Transverse colon (tissue), 4 donors: ENCODE measurements at regions not wholly inside any gene's neighbourhood (a gene's known extent, or its start where the extent isn't known, plus 50 kb on each side); places are given as distances from the start of the nearest gene placed in this dataset.
"Not testable (repeated sequence)": the region's sequence is repeated elsewhere in the genome, so short reads cannot be mapped to it uniquely, and the experiment has no call there.

Experiments used
- DNase-seq: peaks from one replicate; pipeline ENCODE4 v3.0.0-alpha.2; 2019
- H3K27ac ChIP-seq, 4 donors: fragments of 200-600 bp; sonication (generic); 2 replicates each; pipeline ENCODE4 v1.5.1; 2016 to 2018; ENCODE audit warnings: inconsistent platforms in 4 of 4
- H3K27me3 ChIP-seq: fragments of 200-600 bp; sonication (generic); 2 replicates; pipeline ENCODE4 v1.5.1; 2017; ENCODE audit warnings: inconsistent platforms
- H3K36me3 ChIP-seq, 4 donors: fragments of 200-600 bp; sonication (generic); 2 replicates each; pipeline ENCODE4 v1.5.1; 2017 to 2019; ENCODE audit warnings: inconsistent platforms in 4 of 4
- H3K4me1 ChIP-seq, 4 donors: fragments of 200-600 bp; sonication (generic); 2 replicates each; pipeline ENCODE4 v1.5.1; 2017 to 2020; ENCODE audit warnings: inconsistent platforms in 4 of 4
- H3K4me3 ChIP-seq, 4 donors: fragments of 200-600 bp; sonication (generic); 1 replicate in 1 of 4; 2 replicates in 3 of 4; pipeline versions ENCODE4 v1.5.1 to v1.6.1; 2017 to 2019; ENCODE audit warnings: inconsistent platforms in 4 of 4
- H3K9me3 ChIP-seq, 2 donors: fragments of 200-600 bp; sonication (generic); 2 replicates each; pipeline ENCODE4 v1.5.1; 2017 to 2019; ENCODE audit warnings: inconsistent platforms in 2 of 2
- CTCF ChIP-seq, 5 experiments: fragments of 200-600 bp in 3 of 5; fragments of 450-650 bp in 2 of 5; sonication (generic) in 3 of 5; IDR thresholded peaks; 1 replicate in 2 of 5; 2 replicates in 3 of 5; pipeline ENCODE4 v1.5.1; 2016 to 2017; ENCODE audit warnings: antibody characterized with exemption in 5 of 5, inconsistent platforms in 3 of 5, mild to moderate bottlenecking in 2 of 5, moderate library complexity in 1 of 5
- EP300 ChIP-seq: sonication (generic); formaldehyde crosslinking; IDR thresholded peaks from one replicate; pipeline ENCODE4 v1.6.1; 2017; ENCODE audit warnings: antibody characterized with exemption, low read depth
- POLR2A ChIP-seq: fragments of 450-650 bp; IDR thresholded peaks from one replicate; pipeline ENCODE4 v1.6.1; 2016; ENCODE audit warnings: antibody characterized with exemption, mild to moderate bottlenecking, moderate library complexity
- POLR2AphosphoS5 ChIP-seq, 3 donors: sonication (generic); formaldehyde crosslinking; IDR thresholded peaks; one replicate each; pipeline ENCODE4 v1.6.1; 2016; ENCODE audit warnings: antibody characterized with exemption in 3 of 3
- WGBS, 2 donors: methylation state at CpG; one replicate each; pipeline ENCODE4 v1.1.5; 2018; ENCODE audit warnings: low coverage in 1 of 2; 5-methylcytosine and 5-hydroxymethylcytosine counted together
- in situ Hi-C, 4 donors: fragments of 200-750 bp; cut with MboI; loops; one replicate each; pipeline versions ENCODE4 v1.15.0 to v1.15.1; 2017; ENCODE audit warnings: low sequenced_read_pairs in 3 of 4, low pct_ligation_motif_present in 1 of 4, low pct_unique_long_range_greater_than_20kb in 1 of 4
- intact Hi-C: fragments of 100-400 bp; cut with DNase I; formaldehyde crosslinking; loops from one replicate; pipeline ENCODE4 v1.15.1; 2023; ENCODE audit warnings: low total_unique reads

DNA sequence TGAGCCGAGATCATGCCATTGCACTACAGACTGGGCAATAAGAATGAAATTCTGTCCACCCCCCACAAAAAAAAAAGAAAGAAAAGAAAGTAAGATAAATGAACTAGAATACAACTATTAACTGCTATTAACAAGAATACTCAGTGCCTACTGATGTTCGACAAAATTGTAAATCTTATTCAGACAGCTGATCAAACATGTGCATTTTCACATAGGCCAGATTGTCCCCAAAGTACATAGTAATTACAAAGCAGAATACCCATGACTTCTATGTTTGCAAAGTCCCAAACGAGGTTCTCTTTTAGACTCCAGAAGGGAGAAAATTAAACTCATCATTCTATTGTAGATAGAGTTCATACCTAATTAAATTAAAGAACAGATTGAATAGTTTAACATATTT is 113.4 kb downstream of the UFM1 start:
- no peak overlapping the region for H3K4me3 ChIP-seq
- intact Hi-C loops = no loop called here
- TF ChIP-seq POLR2A = no peak
- TF ChIP-seq CTCF (IDR thresholded peaks at IDR 0.05) = no peak
- no peak for TF ChIP-seq POLR2AphosphoS5 (IDR thresholded peaks at IDR 0.05)
- TF ChIP-seq EP300 = no peak

GRCh38 chr13:38472411-38472810 is 122.8 kb downstream of the UFM1 start:
- intact Hi-C loops, H3K27ac ChIP-seq, H3K27me3 ChIP-seq, H3K4me3 ChIP-seq, DNase-seq, H3K4me1 ChIP-seq, H3K9me3 ChIP-seq, H3K36me3 ChIP-seq, in situ Hi-C loops: not testable (repeated sequence)
- WGBS, 2 donors = 94% methylated on average over 31 of the region's 34 CpGs; no CpG with 5 or more reads in 1 of the 2 donors

More for the DNA sequence above, 113.4 kb downstream of the UFM1 start:
- no peak for DNase-seq
- in situ Hi-C loops = no loop called here
- Histone ChIP-seq H3K9me3 (peaks cover 0 to 6% of the 10 kb centered on the region in 2 donors), H3K27me3 (no peaks in the 10 kb centered on the region), H3K4me1 (no peaks in the 10 kb centered on the region), H3K36me3 (no peaks in the 10 kb centered on the region), H3K27ac (no peak overlapping the region)
- 66 to 67% methylated on average over 3 of the region's 3 CpGs for WGBS, 2 donors

- DNase-seq = no peak
- in situ Hi-C loops = no loop called here
- H3K36me3 ChIP-seq = no peaks in the 10 kb centered on the region
- H3K27ac ChIP-seq = no peak overlapping the region
- H3K4me1 ChIP-seq = no peaks in the 10 kb centered on the region
- WGBS, 2 donors = 88 to 93% methylated on average over 2 to 5 of the region's 5 CpGs
- no peak overlapping the region for H3K4me3 ChIP-seq
- intact Hi-C loops = no loop called here
- H3K27me3 ChIP-seq = no peaks in the 10 kb centered on the region
- H3K9me3 ChIP-seq = no peaks in the 10 kb centered on the region
- TF ChIP-seq CTCF (IDR thresholded peaks at IDR 0.05) (no peak), POLR2A (no peak), EP300 (no peak)
Measured at GRCh38 chr13:38473305-38473704, 123.7 kb downstream of the UFM1 start.

GRCh38 chr13:38477676-38478075 is 128.0 kb downstream of the UFM1 start:
- H3K27ac ChIP-seq = no peak overlapping the region
- no peaks in the 10 kb centered on the region for H3K36me3 ChIP-seq
- in situ Hi-C loops = no loop called here
- TF ChIP-seq POLR2AphosphoS5 (IDR thresholded peaks at IDR 0.05) = no peak
- no peak for TF ChIP-seq EP300
- no peaks in the 10 kb centered on the region for H3K27me3 ChIP-seq
- no peak overlapping the region for H3K4me3 ChIP-seq
- intact Hi-C loops = no loop called here
- no peaks in the 10 kb centered on the region for H3K4me1 ChIP-seq
- no peaks in the 10 kb centered on the region for H3K9me3 ChIP-seq
- DNase-seq = no peak
- 87 to 88% methylated on average over 1 to 2 of the region's 2 CpGs for WGBS, 2 donors

DNA sequence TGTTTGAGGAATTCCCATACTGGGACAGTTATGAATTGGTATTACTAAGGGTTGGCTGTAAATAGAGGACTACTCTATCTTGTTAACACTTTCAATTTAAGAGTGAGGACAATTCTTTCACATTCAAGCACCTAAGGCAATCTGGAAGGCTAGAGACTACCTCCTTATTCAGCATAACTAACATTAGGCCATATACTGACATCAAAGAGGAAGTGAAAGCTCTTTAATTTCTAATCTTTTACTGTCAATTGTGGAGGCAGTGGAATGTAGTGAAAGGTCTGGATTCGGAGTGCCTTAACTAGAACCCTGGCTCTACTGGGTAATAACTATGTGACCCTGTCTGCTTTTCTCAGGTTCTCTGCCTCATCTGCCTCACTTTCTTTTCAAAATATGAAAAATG is 134.0 kb downstream of the UFM1 start:
- 71% methylated on average over 1 of the region's 1 CpG; no CpG with 5 or more reads in 1 of the 2 donors for WGBS, 2 donors
- Histone ChIP-seq H3K36me3 (no peaks in the 10 kb centered on the region), H3K27ac (no peak overlapping the region), H3K9me3 (no peaks in the 10 kb centered on the region), H3K4me3 (no peak overlapping the region), H3K4me1 (no peaks in the 10 kb centered on the region), H3K27me3 (no peaks in the 10 kb centered on the region)
- in situ Hi-C loops = no loop called here
- DNase-seq = no peak
- TF ChIP-seq POLR2AphosphoS5 (IDR thresholded peaks at IDR 0.05) (no peak), EP300 (no peak), POLR2A (no peak), CTCF (IDR thresholded peaks at IDR 0.05) (no peak)
- intact Hi-C loops = no loop called here
